Endothelial cell (in vitro differentiated cells): ENCODE measurements at regions not wholly inside any gene's neighbourhood (a gene's known extent, or its start where the extent isn't known, plus 50 kb on each side); places are given as distances from the start of the nearest gene placed in this dataset.

Source experiments
- DNase-seq: peaks from one replicate; pipeline ENCODE4 v3.0.0; 2021; ENCODE audit warnings: low spot score
- H3K27ac Mint-ChIP-seq: one replicate; pipeline ENCODE4 v1.8.0; 2021; ENCODE audit warnings: mixed read lengths, inconsistent platforms; ENCODE audit not compliant: unreplicated experiment
- H3K27me3 Mint-ChIP-seq: one replicate; pipeline ENCODE4 v1.8.0; 2021; ENCODE audit warnings: mild to moderate bottlenecking, moderate library complexity, mixed read lengths, inconsistent platforms; ENCODE audit not compliant: unreplicated experiment
- H3K36me3 Mint-ChIP-seq: one replicate; pipeline ENCODE4 v1.8.0; 2021; ENCODE audit warnings: mild to moderate bottlenecking, low read depth, mixed read lengths, inconsistent platforms; ENCODE audit not compliant: unreplicated experiment
- H3K4me1 Mint-ChIP-seq: one replicate; pipeline ENCODE4 v1.8.0; 2021; ENCODE audit warnings: mild to moderate bottlenecking, mixed read lengths, inconsistent platforms; ENCODE audit not compliant: unreplicated experiment
- H3K4me3 Mint-ChIP-seq: one replicate; pipeline ENCODE4 v1.8.0; 2021; ENCODE audit warnings: mild to moderate bottlenecking, mixed read lengths, inconsistent platforms; ENCODE audit not compliant: unreplicated experiment
- H3K9me3 Mint-ChIP-seq: one replicate; pipeline ENCODE4 v1.8.0; 2021; ENCODE audit warnings: mixed read lengths, inconsistent platforms; ENCODE audit not compliant: unreplicated experiment
- CTCF ChIP-seq: fragments of 200-600 bp; sonication (generic); IDR thresholded peaks from one replicate; pipeline ENCODE4 v1.5.0; 2021; ENCODE audit warnings: antibody characterized with exemption; ENCODE audit not compliant: unreplicated experiment

- no peak for DNase-seq
- TF ChIP-seq CTCF, result no peak
- H3K4me1 Mint-ChIP-seq, result peaks cover 2% of the 10 kb centered on the region
- H3K27me3 Mint-ChIP-seq, result peaks cover 5% of the 10 kb centered on the region
- H3K9me3 Mint-ChIP-seq, result no peaks in the 10 kb centered on the region
- H3K27ac Mint-ChIP-seq, result no peak overlapping the region
- H3K36me3 Mint-ChIP-seq, result no peaks in the 10 kb centered on the region
- no peak overlapping the region for H3K4me3 Mint-ChIP-seq
Measured at GRCh38 chr10:47179291-47179647, 120.7 kb upstream of the GDF10 start.

- no peak for TF ChIP-seq CTCF
- Mint-ChIP-seq H3K9me3 (no peaks in the 10 kb centered on the region), H3K27me3 (peaks cover 5% of the 10 kb centered on the region), H3K4me1 (peaks cover 2% of the 10 kb centered on the region), H3K4me3 (no peak overlapping the region), H3K36me3 (no peaks in the 10 kb centered on the region), H3K27ac (no peak overlapping the region)
- no peak for DNase-seq
Measured at GRCh38 chr10:47181052-47181849, 118.7 kb upstream of the GDF10 start.

- H3K36me3 Mint-ChIP-seq, result no peaks in the 10 kb centered on the region
Measured at GRCh38 chr10:47182934-47183703, 116.9 kb upstream of the GDF10 start.

GRCh38 chr10:47183704-47184041 lies 116.3 kb upstream of the GDF10 start:
- Mint-ChIP-seq H3K27me3 (peaks cover 2% of the 10 kb centered on the region), H3K36me3 (no peaks in the 10 kb centered on the region), H3K4me1 (peaks cover 2% of the 10 kb centered on the region), H3K27ac (no peak overlapping the region), H3K4me3 (no peak overlapping the region), H3K9me3 (no peaks in the 10 kb centered on the region)
- TF ChIP-seq CTCF, result no peak
- no peak for DNase-seq

More at GRCh38 chr10:47182934-47183703, 116.9 kb upstream of the GDF10 start:
- no peak overlapping the region for H3K4me3 Mint-ChIP-seq
- no peak overlapping the region for H3K27ac Mint-ChIP-seq
- peaks cover 1% of the 10 kb centered on the region for H3K27me3 Mint-ChIP-seq
- DNase-seq, result no peak
- no peaks in the 10 kb centered on the region for H3K9me3 Mint-ChIP-seq
- peaks cover 2% of the 10 kb centered on the region for H3K4me1 Mint-ChIP-seq
- TF ChIP-seq CTCF, result no peak

- peaks cover 4% of the 10 kb centered on the region for H3K27me3 Mint-ChIP-seq
- peaks cover 2% of the 10 kb centered on the region for H3K4me1 Mint-ChIP-seq
- no peaks in the 10 kb centered on the region for H3K36me3 Mint-ChIP-seq
- H3K9me3 Mint-ChIP-seq, result no peaks in the 10 kb centered on the region
- no peak for DNase-seq
- H3K4me3 Mint-ChIP-seq, result no peak overlapping the region
- no peak overlapping the region for H3K27ac Mint-ChIP-seq
- no peak for TF ChIP-seq CTCF
Measured at GRCh38 chr10:47184273-47184672, 115.7 kb upstream of the GDF10 start.
